GM19328 (cell line): ENCODE measurements at regions not wholly inside any gene's neighbourhood (a gene's known extent, or its start where the extent isn't known, plus 50 kb on each side); places are given as distances from the start of the nearest gene placed in this dataset.
A peak's percentile ranks its signal among the peaks of the same experiment; 100 is the strongest.

Experiments
- ATAC-seq: cut with Tn5 transposase; IDR thresholded peaks from one replicate; pipeline ENCODE4 v1.9.1; 2021; ENCODE audit warnings: mild to moderate bottlenecking, moderate library complexity; ENCODE audit not compliant: unreplicated experiment

DNA sequence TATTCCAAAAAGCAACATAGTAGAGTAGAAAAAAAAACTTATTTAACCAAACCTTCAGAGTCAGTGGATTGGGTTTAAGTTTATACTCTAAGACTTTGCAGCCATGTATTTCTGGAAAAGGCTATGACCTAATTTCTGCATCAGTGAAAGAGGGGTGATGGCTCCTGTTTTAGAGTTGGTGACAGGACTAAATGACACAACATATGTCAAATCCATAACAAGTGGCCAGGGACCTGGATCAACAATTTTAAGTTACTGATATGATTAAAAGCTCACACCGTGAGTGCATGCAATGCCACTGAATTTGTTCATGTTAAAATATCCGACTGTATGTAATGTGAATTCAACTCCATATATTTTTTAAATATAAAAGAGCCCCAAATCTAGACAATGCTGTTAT, 390.6 kb downstream of the TNS3 start:
- no peak for ATAC-seq

DNA sequence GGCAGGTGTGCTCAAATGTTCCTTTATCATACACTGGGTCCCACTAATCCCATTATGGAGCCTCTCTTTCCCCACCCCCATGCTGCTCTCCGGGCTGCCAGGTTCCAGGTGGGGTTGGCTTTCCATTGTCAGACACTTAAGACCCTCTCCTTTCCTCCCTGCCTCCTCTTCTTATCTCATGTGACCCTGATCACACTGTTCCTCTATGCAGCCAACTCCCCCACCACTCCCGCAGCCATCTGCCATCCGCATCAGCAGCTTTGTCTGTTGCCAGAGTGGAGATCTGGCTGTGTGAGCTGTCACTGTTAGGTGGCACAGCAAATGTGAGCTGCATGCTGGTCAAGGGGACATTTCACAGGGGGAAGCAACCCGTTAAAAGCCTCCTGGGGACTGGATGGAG, 391.4 kb downstream of the TNS3 start:
- no peak for ATAC-seq

DNA sequence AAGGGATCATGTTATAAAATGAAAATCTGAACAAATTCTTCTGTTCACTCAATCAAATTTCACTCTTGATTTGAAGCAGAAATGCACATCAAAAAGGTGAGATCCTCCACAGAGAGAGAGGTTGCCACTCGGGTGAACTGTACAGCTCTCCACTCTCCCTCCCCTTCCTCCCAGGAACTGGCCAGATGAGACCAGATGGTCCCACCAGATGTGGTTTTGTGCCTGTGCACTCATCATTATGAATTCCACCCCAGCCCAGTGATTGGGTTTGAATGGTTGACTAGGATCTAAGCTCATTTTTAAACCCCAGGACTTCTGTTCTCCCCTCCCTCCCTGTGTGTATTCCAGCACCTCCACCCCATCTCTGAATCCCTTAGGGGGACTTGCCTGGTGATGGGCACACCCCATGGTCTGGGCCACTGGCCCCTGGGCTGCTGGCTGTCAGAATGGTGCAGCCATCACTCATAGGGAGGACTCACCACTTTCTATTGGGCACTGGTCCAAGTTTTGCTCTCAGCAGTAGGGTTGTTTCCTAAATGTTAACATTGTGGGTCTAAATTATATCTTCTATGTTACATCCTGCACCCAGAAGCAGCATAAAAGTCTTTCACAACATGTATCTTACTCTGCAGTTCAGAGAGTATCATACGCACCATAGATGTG, 393.1 kb downstream of the TNS3 start:
- no peak for ATAC-seq

DNA sequence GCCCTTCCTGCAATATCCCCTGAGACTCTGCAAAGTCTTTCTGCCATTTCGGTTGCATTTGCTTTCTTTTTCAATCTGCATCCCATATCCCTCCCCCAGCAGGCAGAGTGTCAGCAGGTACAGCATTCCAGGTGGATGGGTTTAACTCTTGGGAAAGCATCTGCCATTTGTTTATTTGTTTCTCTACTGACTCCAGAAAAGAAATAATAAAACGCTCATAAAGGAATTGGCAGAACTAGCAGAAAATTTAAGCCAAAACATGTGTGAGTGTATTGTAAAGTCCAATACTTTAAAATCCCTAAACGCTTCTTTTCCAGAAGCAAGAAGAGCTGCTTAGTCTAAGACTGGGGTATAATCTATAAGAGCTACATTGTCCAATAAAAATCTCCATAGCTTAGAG, 393.8 kb downstream of the TNS3 start:
- ATAC-seq = no peak

DNA sequence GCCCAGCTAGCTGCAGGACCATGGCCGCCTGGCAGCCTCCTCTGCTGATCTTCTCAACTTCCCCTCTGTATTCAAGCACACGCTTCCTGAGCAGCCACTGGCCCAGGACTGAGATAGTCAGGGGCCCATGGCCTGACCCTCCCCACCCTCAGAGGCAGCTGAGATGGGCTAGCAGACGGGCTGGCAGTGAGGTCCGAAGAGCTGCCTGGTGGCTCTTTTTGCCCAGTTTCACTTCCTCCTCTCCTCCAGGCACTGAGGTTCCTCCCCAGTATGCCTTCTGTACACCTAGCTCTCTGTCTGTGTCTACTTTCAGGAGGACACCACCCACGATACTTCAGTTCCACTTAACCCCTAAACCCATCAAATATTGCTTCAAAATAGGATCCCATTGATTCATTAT, 395.6 kb downstream of the TNS3 start:
- peak; percentile 83 for ATAC-seq

DNA sequence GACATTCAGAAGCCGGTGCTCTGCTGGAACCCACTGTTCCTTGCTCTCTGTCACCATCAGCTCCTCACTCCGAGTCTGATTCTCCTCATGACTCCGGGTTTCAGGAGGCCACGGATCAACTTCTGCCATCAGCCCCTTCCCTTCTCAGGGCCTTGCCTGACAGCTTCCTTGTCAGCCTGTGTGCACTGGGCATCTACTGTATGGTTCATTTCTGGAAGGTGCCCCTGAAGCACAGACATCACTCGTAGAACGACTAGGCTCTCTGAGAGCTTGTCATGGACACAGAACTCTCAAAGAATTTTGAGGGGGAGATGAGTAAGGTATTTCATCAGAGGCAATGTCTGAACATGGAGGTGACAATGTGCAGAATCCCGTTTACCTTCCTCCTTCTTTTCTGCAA, 396.1 kb downstream of the TNS3 start:
- ATAC-seq = no peak

DNA sequence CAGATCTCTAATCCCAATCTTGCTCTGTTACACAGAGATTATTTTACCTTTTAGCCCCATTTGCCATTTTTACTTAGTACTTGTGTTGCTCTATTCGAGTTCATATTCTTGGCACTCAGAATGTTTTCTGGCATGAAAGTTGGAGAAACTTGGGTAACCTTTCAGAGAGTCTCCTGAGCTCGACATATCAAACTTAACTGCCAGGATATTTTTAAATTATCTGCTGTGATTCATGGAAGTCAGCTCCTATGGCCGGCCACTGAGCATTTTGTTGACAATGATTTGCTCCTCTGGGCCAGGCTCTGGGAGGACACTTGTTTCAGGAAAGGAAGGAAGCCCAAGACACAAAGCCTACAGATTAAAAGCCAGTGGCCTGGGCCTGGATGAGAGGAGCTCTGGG, 396.7 kb downstream of the TNS3 start:
- ATAC-seq = no peak

DNA sequence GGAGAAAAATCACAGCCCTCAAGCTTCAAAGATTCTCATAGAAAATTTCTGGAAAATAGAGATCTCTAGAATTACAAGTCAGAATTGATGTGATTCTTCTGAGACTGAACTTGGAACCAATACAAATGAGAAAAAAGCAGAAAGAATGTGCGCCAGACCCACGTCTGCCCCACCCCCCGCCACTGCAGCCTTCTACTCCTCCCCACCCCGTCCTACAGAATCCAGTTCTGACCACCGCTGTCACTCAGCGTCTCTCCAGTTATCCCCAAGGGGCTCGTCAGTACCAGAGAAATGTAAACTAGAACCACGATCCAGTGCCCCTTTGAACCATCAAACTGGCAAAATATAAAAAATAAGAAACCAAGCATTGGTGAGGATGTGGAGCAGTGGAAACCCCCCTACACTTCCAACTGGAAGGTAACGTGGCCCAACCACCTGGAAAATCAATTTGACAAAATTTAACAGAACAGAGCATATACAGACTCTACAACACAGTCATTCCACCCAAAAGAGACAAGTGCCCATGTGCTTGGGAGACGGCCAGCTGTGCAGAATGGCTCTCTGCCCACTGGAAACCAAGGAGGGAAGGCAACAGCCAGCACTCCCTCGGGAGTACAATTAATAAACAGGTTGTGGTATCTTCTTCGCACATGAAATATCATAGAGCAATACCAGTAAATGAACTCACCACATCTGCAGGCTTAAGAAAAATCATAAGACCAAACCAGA, 397.9 kb downstream of the TNS3 start:
- ATAC-seq = no peak

DNA sequence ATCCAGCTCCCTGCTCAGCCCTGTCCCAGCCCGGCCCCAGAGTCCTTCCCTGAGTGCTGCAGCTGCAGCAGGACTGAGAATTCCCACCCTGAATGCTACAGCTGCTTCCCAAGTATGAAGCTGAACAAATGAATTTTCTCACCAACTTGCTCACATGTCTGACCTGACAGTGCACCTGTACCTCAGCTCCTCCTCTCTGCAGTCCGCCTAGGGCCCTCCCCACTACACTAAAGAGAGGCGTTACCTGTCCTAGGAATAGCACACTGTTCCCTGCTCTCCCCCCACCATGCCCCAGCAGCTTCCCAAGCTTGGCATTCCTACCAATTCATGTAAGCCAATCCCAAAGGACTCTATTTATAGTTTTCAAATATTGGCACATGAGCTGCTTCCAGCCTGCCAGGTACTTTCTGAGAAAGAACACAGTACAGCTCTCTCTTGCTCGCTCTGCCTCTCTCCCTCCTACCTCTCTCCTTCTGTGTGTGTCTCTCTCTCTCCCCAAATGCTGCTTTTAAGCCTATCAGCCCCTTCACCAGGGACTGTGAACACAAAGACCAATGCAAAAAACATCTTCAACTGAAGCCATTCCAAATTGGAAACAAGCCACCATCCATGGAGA, 400.1 kb downstream of the TNS3 start:
- ATAC-seq = no peak

DNA sequence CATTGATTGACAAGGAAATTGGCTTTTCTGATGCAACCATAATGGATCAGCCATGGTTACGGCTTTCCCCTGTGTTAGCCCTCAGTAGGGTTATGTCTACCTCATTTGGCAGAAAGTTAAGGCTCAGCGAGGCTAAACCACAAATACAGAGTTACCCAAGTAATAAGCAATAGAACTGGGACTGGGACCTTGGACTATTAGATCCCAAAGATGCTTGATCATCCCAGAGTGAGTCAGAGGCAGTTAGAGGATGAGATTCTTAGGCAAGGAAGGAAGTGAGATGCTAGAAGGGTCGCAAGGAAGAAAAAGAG, 401.4 kb downstream of the TNS3 start:
- ATAC-seq = no peak

DNA sequence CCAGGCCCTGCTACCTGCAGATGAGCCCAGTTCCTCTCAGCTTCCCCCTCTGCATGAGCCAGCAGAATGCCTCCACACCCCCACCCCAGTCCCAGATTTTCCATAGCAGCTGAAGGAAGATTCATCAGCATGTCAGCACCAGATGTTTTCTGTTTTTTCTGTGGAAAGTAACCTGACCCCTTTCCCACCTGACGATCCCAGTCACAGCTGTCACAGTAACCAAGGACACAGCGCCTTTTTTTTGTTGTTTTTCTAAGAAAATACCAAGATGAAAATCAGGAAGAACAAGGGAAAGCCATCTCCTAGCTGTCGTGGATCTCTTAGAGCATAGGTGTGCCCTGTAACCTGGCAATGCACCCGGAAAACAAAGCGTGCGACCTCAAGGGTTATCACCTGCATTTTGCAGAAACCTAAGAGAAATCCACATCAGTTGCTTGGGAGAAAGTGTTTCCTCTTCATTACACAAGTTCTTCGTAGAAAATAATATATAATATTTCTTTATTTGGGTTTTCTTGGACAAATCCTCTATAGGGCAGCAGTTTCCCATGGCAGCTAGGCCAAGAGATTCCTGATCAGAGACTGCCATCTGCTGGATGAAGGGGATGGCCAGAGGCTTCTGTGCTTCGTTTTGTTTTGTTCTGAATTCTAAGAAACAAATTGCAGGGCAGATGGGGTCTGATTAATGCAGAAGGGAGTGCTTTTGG, 401.9 kb downstream of the TNS3 start:
- ATAC-seq = no peak

DNA sequence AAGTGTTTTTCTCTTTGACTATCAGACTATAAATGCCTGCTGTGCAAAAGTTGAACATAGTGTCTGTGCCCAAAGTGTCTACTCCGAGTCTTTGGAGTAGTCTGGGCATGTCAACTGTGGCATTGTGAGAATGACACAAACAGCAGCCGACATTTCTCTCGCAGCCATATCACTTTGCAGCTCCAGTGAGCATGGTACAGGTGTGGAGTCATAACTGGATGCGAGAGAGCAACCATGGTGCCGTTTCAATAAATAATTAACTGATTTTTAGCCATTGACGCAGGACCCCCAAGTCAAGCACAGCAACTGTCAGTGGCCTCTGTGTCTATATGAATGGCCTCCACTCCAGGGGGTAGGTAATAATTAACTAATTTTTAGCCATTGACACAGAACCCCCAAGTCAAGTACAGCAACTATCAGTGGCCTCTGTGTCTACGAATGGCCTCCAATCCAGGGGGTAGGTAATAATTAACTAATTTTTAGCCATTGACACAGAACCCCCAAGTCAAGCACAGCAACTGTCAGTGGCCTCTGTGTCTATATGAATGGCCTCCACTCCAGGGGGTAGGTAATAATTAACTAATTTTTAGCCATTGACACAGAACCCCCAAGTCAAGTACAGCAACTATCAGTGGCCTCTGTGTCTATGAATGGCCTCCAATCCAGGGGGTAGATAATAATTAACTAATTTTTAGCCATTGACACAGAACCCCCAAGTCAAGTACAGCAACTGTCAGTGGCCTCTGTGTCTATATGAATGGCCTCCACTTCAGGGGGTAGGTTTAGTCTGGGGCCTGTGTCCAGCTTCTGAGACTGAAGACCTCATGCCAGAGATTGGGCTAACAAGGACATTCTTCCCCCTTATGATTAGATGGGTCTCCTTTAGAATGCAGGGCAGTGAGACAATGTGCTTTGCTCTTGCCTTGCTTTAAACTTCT, 409.0 kb downstream of the TNS3 start:
- ATAC-seq = peak; percentile 70

DNA sequence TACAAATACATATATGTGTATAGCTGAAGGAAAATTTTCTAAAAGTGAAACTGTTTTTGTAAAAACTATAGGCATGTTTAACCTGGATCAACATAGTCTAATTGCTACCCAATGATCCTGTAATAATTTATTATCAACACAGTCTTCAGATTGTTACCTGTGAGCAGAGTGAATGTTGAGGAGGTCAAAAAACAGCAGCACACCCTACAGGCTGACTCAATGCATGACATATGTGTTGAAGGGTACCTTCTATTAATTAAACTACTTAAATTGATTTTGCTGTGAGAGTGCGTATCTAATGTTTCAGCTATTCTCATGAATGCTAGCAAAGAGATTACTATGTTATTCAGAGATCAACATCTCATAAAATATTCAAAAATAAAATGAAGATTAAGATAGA, 411.4 kb downstream of the TNS3 start:
- ATAC-seq = no peak

DNA sequence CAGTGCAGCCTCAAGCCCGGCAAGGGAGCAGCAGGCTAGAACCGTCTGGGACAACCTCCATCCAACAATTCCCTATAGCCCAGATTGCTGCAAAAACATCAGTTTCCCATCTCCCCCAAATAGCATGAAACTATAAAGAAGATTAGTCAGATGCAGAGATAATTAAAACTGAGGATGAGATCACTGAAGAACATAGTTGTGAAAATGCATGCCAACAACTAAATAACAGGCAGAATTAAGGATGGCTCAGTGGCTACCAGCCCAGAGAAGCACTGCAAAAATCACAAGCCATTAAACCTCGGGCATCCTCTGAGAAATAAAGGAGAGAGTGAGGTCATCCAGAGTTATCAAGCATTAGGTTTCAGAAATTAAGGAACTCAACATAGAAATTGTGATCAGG, 427.1 kb downstream of the TNS3 start:
- ATAC-seq = no peak

DNA sequence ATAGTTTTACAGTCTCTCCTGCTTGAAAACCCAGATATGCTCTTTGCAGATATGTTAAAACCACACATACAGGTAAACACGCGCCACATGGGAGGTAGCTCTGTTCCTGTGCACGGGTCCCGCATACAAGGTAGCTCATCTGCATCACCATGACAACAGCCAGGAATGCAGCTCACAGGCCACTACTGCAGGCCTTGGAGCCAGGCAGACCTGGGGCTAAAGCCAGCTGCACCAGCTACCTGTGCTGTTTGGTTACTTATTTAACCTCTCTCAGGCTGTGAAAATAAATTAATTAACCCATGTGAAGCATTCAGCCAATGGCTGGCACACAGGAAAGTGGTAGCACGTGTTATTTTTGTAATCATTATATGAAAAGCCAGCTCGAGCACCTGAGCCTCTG, 428.3 kb downstream of the TNS3 start:
- no peak for ATAC-seq

DNA sequence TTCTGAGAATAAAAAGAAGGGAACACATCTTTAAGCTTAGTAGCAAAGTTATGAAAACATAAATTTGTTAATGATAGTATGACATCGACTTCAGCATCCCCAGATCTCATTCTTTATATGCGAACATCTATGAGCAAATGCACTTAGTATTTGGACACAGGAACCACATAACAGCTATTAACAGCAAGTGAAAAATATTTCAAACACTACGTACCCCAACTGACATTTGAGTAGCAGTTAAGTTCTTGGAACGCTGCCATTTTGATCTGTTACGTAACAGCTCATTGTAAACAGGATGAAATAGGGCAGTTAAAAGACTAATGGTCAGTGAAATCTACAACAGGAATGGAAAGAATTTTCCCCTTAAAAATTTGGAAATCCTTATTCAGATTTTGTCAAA, 428.9 kb downstream of the TNS3 start:
- no peak for ATAC-seq

DNA sequence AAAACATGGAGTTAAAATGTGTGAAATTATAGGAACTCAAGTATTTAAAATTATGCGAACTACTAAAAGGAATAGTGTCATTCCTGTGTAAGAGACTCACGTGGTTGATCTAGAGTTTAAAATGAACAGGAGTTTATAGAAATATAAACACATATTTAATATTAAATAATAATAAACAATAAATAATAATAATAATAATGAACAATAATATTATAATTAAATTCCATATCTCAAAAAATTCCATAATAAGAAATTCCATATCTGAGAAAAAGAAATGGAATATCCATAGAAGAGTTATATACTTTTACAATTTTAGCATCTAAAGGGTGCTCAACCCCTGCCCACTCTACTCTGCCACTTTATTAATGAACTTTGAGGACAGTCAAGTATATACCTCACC, 429.6 kb downstream of the TNS3 start:
- no peak for ATAC-seq

DNA sequence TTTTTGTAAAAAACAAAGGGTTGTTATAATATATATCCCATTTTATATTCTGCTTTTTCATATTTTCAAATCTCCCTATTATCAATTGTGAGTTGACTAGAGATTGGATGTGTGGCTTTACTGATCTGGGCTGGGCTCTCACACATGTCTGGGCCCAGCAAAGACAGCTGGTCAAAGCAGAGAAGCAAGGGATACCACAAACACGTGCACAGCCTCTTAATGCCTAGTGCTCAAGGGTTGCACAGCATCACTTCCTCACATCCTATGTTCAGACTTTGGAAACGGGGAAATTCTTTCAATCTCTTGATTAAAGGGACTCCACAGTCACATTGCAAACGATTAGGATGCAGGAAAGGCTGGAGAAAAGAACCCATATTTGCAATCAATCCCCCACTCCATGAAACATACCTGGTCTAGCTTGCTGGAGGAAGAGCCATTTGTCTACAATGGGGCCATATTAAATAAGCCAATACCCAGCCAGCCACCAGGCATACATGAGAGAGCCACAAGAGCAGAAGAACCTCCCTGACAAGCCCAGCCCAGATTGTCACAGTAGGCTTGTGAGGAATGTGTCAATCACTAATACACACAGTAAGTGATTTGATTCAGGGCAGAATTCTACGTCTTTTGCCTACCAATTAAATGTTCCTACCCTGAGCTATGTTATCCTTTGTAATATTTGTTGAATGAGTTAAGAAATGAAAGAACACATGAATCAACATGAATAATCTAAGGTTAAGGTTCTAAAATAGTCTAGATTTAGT, 431.2 kb downstream of the TNS3 start:
- ATAC-seq = no peak

DNA sequence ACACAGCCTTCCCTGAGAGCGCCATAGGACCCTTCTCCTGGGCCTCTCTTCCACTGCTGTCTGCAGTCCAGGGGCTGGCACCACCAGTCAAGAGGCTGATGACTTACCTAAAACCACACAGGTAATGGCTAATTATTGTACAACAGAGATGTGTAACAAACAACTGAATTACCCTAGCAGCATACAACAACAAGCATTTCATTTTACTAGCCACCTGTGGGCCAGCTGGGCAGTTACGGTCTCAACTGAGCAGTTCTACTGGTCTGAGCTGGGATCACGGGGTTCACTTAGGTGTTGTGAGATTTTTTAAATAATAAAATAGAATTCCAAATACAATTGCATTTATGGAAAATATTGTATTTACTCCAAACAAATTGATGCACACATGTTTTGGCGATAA, 431.9 kb downstream of the TNS3 start:
- ATAC-seq = peak; percentile 17

DNA sequence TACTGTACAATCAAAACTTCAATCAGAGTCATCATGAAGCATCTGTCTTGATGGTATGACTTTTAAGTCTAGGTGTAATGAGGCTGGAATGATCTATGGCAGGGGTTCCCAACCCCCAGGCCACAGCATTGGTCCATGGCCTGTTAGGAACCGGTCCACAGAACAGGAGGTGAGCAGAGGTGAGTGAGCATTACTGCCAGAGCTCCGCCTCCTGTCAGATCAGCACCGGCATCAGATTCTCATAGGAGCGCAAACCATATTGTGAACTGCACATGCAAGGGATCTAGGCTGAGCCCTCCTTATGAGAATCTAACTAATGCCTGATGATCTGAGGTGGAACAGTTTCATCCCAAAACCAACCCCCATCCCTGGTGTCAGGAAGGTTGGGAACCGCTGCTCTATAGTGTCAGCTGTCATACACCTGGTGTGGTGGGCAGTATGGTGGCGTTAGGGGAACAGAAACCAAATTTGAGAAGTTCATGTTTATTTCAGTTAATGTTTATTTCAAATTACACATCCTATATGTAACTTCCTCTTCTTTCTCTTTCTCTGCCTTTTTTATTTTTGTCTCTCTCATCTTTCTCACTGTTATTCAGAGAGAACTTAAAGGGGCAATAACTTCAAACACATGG, 432.6 kb downstream of the TNS3 start:
- peak; percentile 84 for ATAC-seq
